Cardiac septum (tissue), 1 donor: ENCODE measurements at regions not wholly inside any gene's neighbourhood (a gene's known extent, or its start where the extent isn't known, plus 50 kb on each side); places are given as distances from the start of the nearest gene placed in this dataset.
"Not testable (repeated sequence)": the region's sequence is repeated elsewhere in the genome, so short reads cannot be mapped to it uniquely, and the experiment has no call there.

Source experiments
- DNase-seq: peaks from one replicate; pipeline ENCODE4 v3.0.0-alpha.2; 2020; ENCODE audit warnings: low spot score
- intact Hi-C: fragments of 100-400 bp; cut with DNase I; formaldehyde crosslinking; loops from one replicate; pipeline ENCODE4 v1.14.0; 2022
- donor health status: DM: no; HTN: no; CAD: no.

GRCh38 chr16:16448423-16448822 is 69.5 kb downstream of the NPIPA7 start:
- DNase-seq, intact Hi-C loops: not testable (repeated sequence)

GRCh38 chr16:16449712-16450237 is 70.8 kb downstream of the NPIPA7 start:
- intact Hi-C loops, DNase-seq: not testable (repeated sequence)

GRCh38 chr16:16451721-16452410 is 72.9 kb downstream of the NPIPA7 start:
- intact Hi-C loops, DNase-seq: not testable (repeated sequence)

- DNase-seq, intact Hi-C loops: not testable (repeated sequence)
Observed at GRCh38 chr16:16458579-16458978, 79.6 kb downstream of the NPIPA7 start.

GRCh38 chr16:16463792-16464191 is 84.9 kb downstream of the NPIPA7 start:
- intact Hi-C loops, DNase-seq: not testable (repeated sequence)

GRCh38 chr16:16488919-16489318 is 110.0 kb downstream of the NPIPA7 start:
- intact Hi-C loops, DNase-seq: not testable (repeated sequence)

- intact Hi-C loops, DNase-seq: not testable (repeated sequence)
Observed at GRCh38 chr16:16489466-16489865, 110.5 kb downstream of the NPIPA7 start.

GRCh38 chr16:16494114-16494513 is 115.2 kb downstream of the NPIPA7 start:
- intact Hi-C loops, DNase-seq: not testable (repeated sequence)

- DNase-seq, intact Hi-C loops: not testable (repeated sequence)
Observed at GRCh38 chr16:16494998-16495397, 116.1 kb downstream of the NPIPA7 start.

- DNase-seq, intact Hi-C loops: not testable (repeated sequence)
Observed at GRCh38 chr16:16499875-16500274, 120.9 kb downstream of the NPIPA7 start.

- DNase-seq, intact Hi-C loops: not testable (repeated sequence)
Observed at GRCh38 chr16:16507041-16507440, 128.1 kb downstream of the NPIPA7 start.

GRCh38 chr16:16508344-16508743 is 129.4 kb downstream of the NPIPA7 start:
- DNase-seq, intact Hi-C loops: not testable (repeated sequence)

- DNase-seq, intact Hi-C loops: not testable (repeated sequence)
Observed at GRCh38 chr16:16519395-16519794, 140.5 kb downstream of the NPIPA7 start.

GRCh38 chr16:16521239-16522002 is 142.5 kb downstream of the NPIPA7 start:
- intact Hi-C loops, DNase-seq: not testable (repeated sequence)

- DNase-seq, intact Hi-C loops: not testable (repeated sequence)
Observed at GRCh38 chr16:16526998-16527397, 148.1 kb downstream of the NPIPA7 start.

- intact Hi-C loops, DNase-seq: not testable (repeated sequence)
Observed at GRCh38 chr16:16530744-16531143, 151.8 kb downstream of the NPIPA7 start.

- DNase-seq, intact Hi-C loops: not testable (repeated sequence)
Observed at GRCh38 chr16:16535565-16535964, 156.6 kb downstream of the NPIPA7 start.

- DNase-seq, intact Hi-C loops: not testable (repeated sequence)
Observed at GRCh38 chr16:16536151-16536550, 157.2 kb downstream of the NPIPA7 start.

GRCh38 chr16:16549710-16550109 is 170.8 kb downstream of the NPIPA7 start:
- intact Hi-C loops, DNase-seq: not testable (repeated sequence)

- intact Hi-C loops, DNase-seq: not testable (repeated sequence)
Observed at GRCh38 chr16:16550824-16551223, 171.9 kb downstream of the NPIPA7 start.
